H9 (cell line): ENCODE measurements at regions not wholly inside any gene's neighbourhood (a gene's known extent, or its start where the extent isn't known, plus 50 kb on each side); places are given as distances from the start of the nearest gene placed in this dataset.

ENCODE experiments used
- DNase-seq: peaks from one replicate; pipeline ENCODE4 v3.0.0-alpha.2; 2017
- H2AFZ ChIP-seq: one replicate; pipeline ENCODE4 v1.6.1; 2013; ENCODE audit warnings: mild to moderate bottlenecking, low read length, control low read depth, moderate library complexity
- H2AK5ac ChIP-seq: 2 replicates; pipeline ENCODE4 v1.6.1; 2013; ENCODE audit warnings: low read length, control low read depth, mixed read lengths; ENCODE audit not compliant: insufficient read length
- H2BK120ac ChIP-seq: one replicate; pipeline ENCODE4 v1.6.1; 2013; ENCODE audit warnings: low read depth, mild to moderate bottlenecking, low read length, control low read depth, inconsistent platforms; ENCODE audit not compliant: poor library complexity, severe bottlenecking
- H2BK12ac ChIP-seq: 2 replicates; pipeline ENCODE4 v1.6.1; 2013; ENCODE audit warnings: low read length, control low read depth, mixed read lengths, low read depth; ENCODE audit not compliant: insufficient read length
- H2BK15ac ChIP-seq: 2 replicates; pipeline ENCODE4 v1.6.1; 2013; ENCODE audit warnings: low read depth, low read length, control low read depth
- H2BK20ac ChIP-seq: one replicate; pipeline ENCODE4 v1.6.1; 2013; ENCODE audit warnings: low read depth, mild to moderate bottlenecking, low read length, control low read depth, inconsistent platforms; ENCODE audit not compliant: poor library complexity, severe bottlenecking
- H2BK5ac ChIP-seq: 2 replicates; pipeline ENCODE4 v1.6.1; 2013; ENCODE audit warnings: low read length, control low read depth, mixed read lengths; ENCODE audit not compliant: insufficient read length
- H3K14ac ChIP-seq: 2 replicates; pipeline ENCODE4 v1.6.1; 2013; ENCODE audit warnings: low read length, control low read depth; ENCODE audit not compliant: insufficient read depth
- H3K18ac ChIP-seq: 2 replicates; pipeline ENCODE4 v1.6.1; 2013; ENCODE audit warnings: low read depth, mild to moderate bottlenecking, mixed read lengths, low read length, control low read depth; ENCODE audit not compliant: insufficient read length
- H3K23ac ChIP-seq: 2 replicates; pipeline ENCODE4 v1.6.1; 2013; ENCODE audit warnings: low read length, control low read depth, mixed read lengths, low read depth; ENCODE audit not compliant: insufficient read length
- H3K23me2 ChIP-seq: 2 replicates; pipeline ENCODE4 v1.6.1; 2013; ENCODE audit warnings: low read depth, mild to moderate bottlenecking, mixed read lengths, low read length, control low read depth; ENCODE audit not compliant: insufficient read length, poor library complexity, severe bottlenecking
- H3K27ac ChIP-seq: 2 replicates; pipeline ENCODE4 v1.5.1; 2013; ENCODE audit warnings: low read length, control low read depth, mixed read lengths, low read depth; ENCODE audit not compliant: insufficient read length
- H3K27me3 ChIP-seq: 2 replicates; pipeline ENCODE4 v1.6.1; 2013; ENCODE audit warnings: low read length, control low read depth, inconsistent platforms; ENCODE audit not compliant: insufficient read depth
- H3K4ac ChIP-seq: 2 replicates; pipeline ENCODE4 v1.6.1; 2013; ENCODE audit warnings: low read depth, mild to moderate bottlenecking, control low read depth, inconsistent platforms, low read length, moderate library complexity
- H3K4me1 ChIP-seq: 2 replicates; pipeline ENCODE4 v1.6.1; 2013; ENCODE audit warnings: low read length, control low read depth, inconsistent platforms; ENCODE audit not compliant: insufficient read depth
- H3K4me2 ChIP-seq: 2 replicates; pipeline ENCODE4 v1.6.1; 2013; ENCODE audit warnings: low read length, control low read depth, mixed read lengths; ENCODE audit not compliant: insufficient read length, insufficient read depth
- H3K56ac ChIP-seq: 2 replicates; pipeline ENCODE4 v1.6.1; 2013; ENCODE audit warnings: low read depth, mild to moderate bottlenecking, mixed read lengths, low read length, control low read depth; ENCODE audit not compliant: insufficient read length
- H3K79me1 ChIP-seq: 2 replicates; pipeline ENCODE4 v1.6.1; 2013; ENCODE audit warnings: low read depth, mild to moderate bottlenecking, moderate library complexity, low read length, control low read depth, inconsistent platforms; ENCODE audit not compliant: insufficient read depth, poor library complexity, severe bottlenecking
- H3K79me2 ChIP-seq: 2 replicates; pipeline ENCODE4 v1.6.1; 2013; ENCODE audit warnings: low read length, control low read depth, inconsistent platforms; ENCODE audit not compliant: insufficient read depth
- H3K9ac ChIP-seq: 2 replicates; pipeline ENCODE4 v1.6.1; 2013; ENCODE audit warnings: low read length, control low read depth, mixed read lengths; ENCODE audit not compliant: insufficient read length; ENCODE audit errors: extremely low read depth
- H3K9me3 ChIP-seq: one replicate; pipeline ENCODE4 v1.6.1; 2013; ENCODE audit warnings: low read depth, low read length, inconsistent platforms; ENCODE audit not compliant: control insufficient read depth
- H3T11ph ChIP-seq: one replicate; pipeline ENCODE4 v1.6.1; 2013; ENCODE audit warnings: mild to moderate bottlenecking, low read length, control low read depth, inconsistent platforms
- H4K20me1 ChIP-seq: one replicate; pipeline ENCODE4 v1.6.1; 2013; ENCODE audit not compliant: control insufficient read depth, insufficient read length, insufficient read depth
- H4K5ac ChIP-seq: 2 replicates; pipeline ENCODE4 v1.6.1; 2013; ENCODE audit warnings: low read depth, mild to moderate bottlenecking, mixed read lengths, low read length, control low read depth; ENCODE audit not compliant: insufficient read length
- H4K8ac ChIP-seq: replicated peaks from 2 replicates; pipeline ENCODE4 v1.6.1; 2013; ENCODE audit warnings: low read length, control low read depth, mixed read lengths, low read depth; ENCODE audit not compliant: insufficient read length
- H4K91ac ChIP-seq: 2 replicates; pipeline ENCODE4 v1.6.1; 2013; ENCODE audit warnings: low read depth, mild to moderate bottlenecking, moderate library complexity, mixed read lengths, low read length, control low read depth; ENCODE audit not compliant: insufficient read length
- H3K27ac Mint-ChIP-seq, 3 experiments: 2 replicates in 2 of 3; 3 replicates in 1 of 3; pipeline ENCODE4 v1.8.0; 2020 to 2021; ENCODE audit warnings: mixed read lengths in 3 of 3, mild to moderate bottlenecking in 1 of 3, moderate library complexity in 1 of 3
- H3K27me3 Mint-ChIP-seq: 2 replicates; pipeline ENCODE4 v1.8.0; 2021; ENCODE audit warnings: low read depth, mild to moderate bottlenecking, moderate library complexity, mixed read lengths
- H3K36me3 Mint-ChIP-seq, 3 experiments: 2 replicates in 2 of 3; 3 replicates in 1 of 3; pipeline ENCODE4 v1.8.0; 2020 to 2021; ENCODE audit warnings: low read depth in 3 of 3, mixed read lengths in 3 of 3; ENCODE audit not compliant: insufficient read depth in 1 of 3
- H3K4me1 Mint-ChIP-seq, 2 experiments: 2 replicates each; pipeline ENCODE4 v1.8.0; 2020; ENCODE audit warnings: mixed read lengths in 2 of 2
- H3K4me3 Mint-ChIP-seq, 2 experiments: 2 replicates in 1 of 2; 3 replicates in 1 of 2; pipeline ENCODE4 v1.8.0; 2020 to 2021; ENCODE audit warnings: mild to moderate bottlenecking in 2 of 2, mixed read lengths in 2 of 2, moderate library complexity in 1 of 2
- H3K9me3 Mint-ChIP-seq, 2 experiments: 2 replicates in 1 of 2; 3 replicates in 1 of 2; pipeline ENCODE4 v1.8.0; 2020; ENCODE audit warnings: mild to moderate bottlenecking in 2 of 2, mixed read lengths in 2 of 2, moderate library complexity in 1 of 2
- CTCF ChIP-seq: fragments of 200-600 bp; sonication (generic); conservative IDR thresholded peaks from 3 replicates; pipeline ENCODE4 v1.8.0; 2021; ENCODE audit warnings: antibody characterized with exemption, mild to moderate bottlenecking
- WGBS: extraction: QIAGEN DNeasy Blood & Tissue Kit; methylation state at CpG from one replicate; pipeline ENCODE4 v1.1.7; 2013; ENCODE audit warnings: missing lambda C conversion rate, low lambda C conversion rate, mixed read lengths; ENCODE audit not compliant: insufficient read length; ENCODE audit errors: extremely low coverage; 5-methylcytosine and 5-hydroxymethylcytosine counted together

- Histone ChIP-seq H2BK12ac (no peak overlapping the region), H3K4me1 (no peaks in the 10 kb centered on the region), H2BK120ac (no peak overlapping the region), H4K8ac (no peak overlapping the region), H2BK20ac (no peak overlapping the region), H3K23me2 (no peaks in the 10 kb centered on the region), H3K27ac (no peak overlapping the region), H2BK15ac (no peak overlapping the region), H3K23ac (no peak overlapping the region), H4K20me1 (no peaks in the 10 kb centered on the region), H3K4ac (no peak overlapping the region), H3K56ac (no peak overlapping the region), H2AK5ac (no peak overlapping the region), H4K5ac (no peak overlapping the region), H2AFZ (no peak overlapping the region), H3K79me2 (no peaks in the 10 kb centered on the region), H3K27me3 (no peaks in the 10 kb centered on the region), H3K18ac (no peak overlapping the region), H2BK5ac (no peak overlapping the region), H3K79me1 (no peaks in the 10 kb centered on the region), H4K91ac (no peak overlapping the region), H3K14ac (no peak overlapping the region), H3K9ac (no peak overlapping the region), H3T11ph (no peak overlapping the region), H3K9me3 (no peaks in the 10 kb centered on the region), H3K4me2 (no peak overlapping the region)
- Mint-ChIP-seq H3K4me1 (peaks cover 20% of the 10 kb centered on the region in 2 experiments), H3K4me3 (no peak overlapping the region), H3K36me3 (peaks cover 0 to 3% (median 3%) of the 10 kb centered on the region in 3 experiments; a peak in 2 of 7 replicates), H3K27ac (no peak overlapping the region), H3K9me3 (peaks cover 5 to 7% of the 10 kb centered on the region in 2 experiments; a peak in 4 of 5 replicates), H3K27me3 (no peaks in the 10 kb centered on the region)
- no peak for DNase-seq
- TF ChIP-seq CTCF, result no peak
- no CpG with 5 or more reads among the region's 4 CpGs for WGBS
Observed at GRCh38 chr7:144907577-144907976, 71.7 kb upstream of the TPK1 start.
